A549 (cell line): ENCODE measurements at regions not wholly inside any gene's neighbourhood (a gene's known extent, or its start where the extent isn't known, plus 50 kb on each side); places are given as distances from the start of the nearest gene placed in this dataset.

Source experiments
- CHD4 ChIP-seq: fragments of 200-600 bp; sonication (generic); IDR thresholded peaks from 2 replicates; pipeline ENCODE4 v1.6.1; 2016; ENCODE audit warnings: antibody characterized with exemption, mild to moderate bottlenecking, borderline replicate concordance
- CTCF ChIP-seq: fragments of >200 bp; sonication (Bioruptor Twin); formaldehyde crosslinking; IDR thresholded peaks from 3 replicates; pipeline ENCODE4 v1.5.1; 2016
- MYC ChIP-seq: IDR thresholded peaks from 2 replicates; pipeline ENCODE4 v1.6.1; 2012; ENCODE audit warnings: mild to moderate bottlenecking, inconsistent platforms, low read length, improper control_type of control experiment, borderline replicate concordance
- PHF8 ChIP-seq: fragments of 200-600 bp; sonication (generic); IDR thresholded peaks from 2 replicates; pipeline ENCODE4 v1.6.1; 2016; ENCODE audit warnings: low read depth, mild to moderate bottlenecking, antibody characterized with exemption, moderate library complexity, borderline replicate concordance
- POLR2A ChIP-seq: IDR thresholded peaks from 2 replicates; pipeline ENCODE4 v1.6.1; 2012; ENCODE audit warnings: mild to moderate bottlenecking, low read length
- RCOR1 ChIP-seq: fragments of 150-350 bp; IDR thresholded peaks from 2 replicates; pipeline ENCODE4 v1.6.1; 2014; ENCODE audit warnings: antibody characterized with exemption, low read length, low read depth
- USF2 ChIP-seq: fragments of 450-650 bp; IDR thresholded peaks from 2 replicates; pipeline ENCODE4 v1.6.1; 2014; ENCODE audit warnings: antibody characterized with exemption
- TF ChIP-seq, protein P1 (sequence below): fragments of 200-600 bp; sonication (generic); IDR thresholded peaks from 2 replicates; pipeline ENCODE4 v1.6.1; 2016; ENCODE audit warnings: antibody characterized with exemption, mild to moderate bottlenecking, moderate library complexity

DNA sequence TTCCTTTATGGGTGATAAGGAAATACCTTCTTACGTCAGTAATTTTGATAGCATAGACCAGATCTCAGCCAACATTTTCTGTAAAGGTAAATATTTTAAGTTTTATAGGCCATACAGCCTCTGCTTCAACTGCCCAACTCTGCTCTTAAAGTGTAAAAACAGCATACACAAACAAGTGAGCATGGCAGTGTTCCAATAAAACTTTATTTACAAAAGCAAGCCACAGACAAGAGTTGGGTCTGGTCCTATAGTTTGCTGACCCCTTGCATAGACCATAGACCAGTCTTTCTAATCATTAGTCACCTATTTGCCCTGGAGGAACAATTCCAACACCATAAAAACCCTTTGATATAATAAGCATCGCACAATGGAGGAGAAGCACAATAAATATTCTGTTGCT, 398.8 kb downstream of the SFMBT2 start:
- TF ChIP-seq RCOR1 (no peak), CTCF (no peak), POLR2A (no peak), PHF8 (no peak), MYC (no peak), USF2 (no peak), CHD4 (no peak)
- TF ChIP-seq, protein P1, sequence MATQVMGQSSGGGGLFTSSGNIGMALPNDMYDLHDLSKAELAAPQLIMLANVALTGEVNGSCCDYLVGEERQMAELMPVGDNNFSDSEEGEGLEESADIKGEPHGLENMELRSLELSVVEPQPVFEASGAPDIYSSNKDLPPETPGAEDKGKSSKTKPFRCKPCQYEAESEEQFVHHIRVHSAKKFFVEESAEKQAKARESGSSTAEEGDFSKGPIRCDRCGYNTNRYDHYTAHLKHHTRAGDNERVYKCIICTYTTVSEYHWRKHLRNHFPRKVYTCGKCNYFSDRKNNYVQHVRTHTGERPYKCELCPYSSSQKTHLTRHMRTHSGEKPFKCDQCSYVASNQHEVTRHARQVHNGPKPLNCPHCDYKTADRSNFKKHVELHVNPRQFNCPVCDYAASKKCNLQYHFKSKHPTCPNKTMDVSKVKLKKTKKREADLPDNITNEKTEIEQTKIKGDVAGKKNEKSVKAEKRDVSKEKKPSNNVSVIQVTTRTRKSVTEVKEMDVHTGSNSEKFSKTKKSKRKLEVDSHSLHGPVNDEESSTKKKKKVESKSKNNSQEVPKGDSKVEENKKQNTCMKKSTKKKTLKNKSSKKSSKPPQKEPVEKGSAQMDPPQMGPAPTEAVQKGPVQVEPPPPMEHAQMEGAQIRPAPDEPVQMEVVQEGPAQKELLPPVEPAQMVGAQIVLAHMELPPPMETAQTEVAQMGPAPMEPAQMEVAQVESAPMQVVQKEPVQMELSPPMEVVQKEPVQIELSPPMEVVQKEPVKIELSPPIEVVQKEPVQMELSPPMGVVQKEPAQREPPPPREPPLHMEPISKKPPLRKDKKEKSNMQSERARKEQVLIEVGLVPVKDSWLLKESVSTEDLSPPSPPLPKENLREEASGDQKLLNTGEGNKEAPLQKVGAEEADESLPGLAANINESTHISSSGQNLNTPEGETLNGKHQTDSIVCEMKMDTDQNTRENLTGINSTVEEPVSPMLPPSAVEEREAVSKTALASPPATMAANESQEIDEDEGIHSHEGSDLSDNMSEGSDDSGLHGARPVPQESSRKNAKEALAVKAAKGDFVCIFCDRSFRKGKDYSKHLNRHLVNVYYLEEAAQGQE, result no peak
